ENCODE measurements at regions not wholly inside any gene's neighbourhood (a gene's known extent, or its start where the extent isn't known, plus 50 kb on each side); places are given as distances from the start of the nearest gene placed in this dataset.

- Histone ChIP-seq H3K4me3 (no peak overlapping the region), H3K4me1 (no peaks in the 10 kb centered on the region), H3K27me3 (no peaks in the 10 kb centered on the region), H3K27ac (no peak overlapping the region), H3K9me3 (peaks cover 0 to 8% (median 0%) of the 10 kb centered on the region in 12 donors), H3K36me3 (no peaks in the 10 kb centered on the region)
- DNase-seq = no peak
- no peak for ATAC-seq
- WGBS, 4 donors = 64 to 77% (median 66%) methylated on average over 2 of the region's 2 CpGs
- intact Hi-C loops (cut with DNase I) = no loop called here
- TF ChIP-seq POLR2A (IDR thresholded peaks at IDR 0.05) = no peak
- TF ChIP-seq, protein P1, sequence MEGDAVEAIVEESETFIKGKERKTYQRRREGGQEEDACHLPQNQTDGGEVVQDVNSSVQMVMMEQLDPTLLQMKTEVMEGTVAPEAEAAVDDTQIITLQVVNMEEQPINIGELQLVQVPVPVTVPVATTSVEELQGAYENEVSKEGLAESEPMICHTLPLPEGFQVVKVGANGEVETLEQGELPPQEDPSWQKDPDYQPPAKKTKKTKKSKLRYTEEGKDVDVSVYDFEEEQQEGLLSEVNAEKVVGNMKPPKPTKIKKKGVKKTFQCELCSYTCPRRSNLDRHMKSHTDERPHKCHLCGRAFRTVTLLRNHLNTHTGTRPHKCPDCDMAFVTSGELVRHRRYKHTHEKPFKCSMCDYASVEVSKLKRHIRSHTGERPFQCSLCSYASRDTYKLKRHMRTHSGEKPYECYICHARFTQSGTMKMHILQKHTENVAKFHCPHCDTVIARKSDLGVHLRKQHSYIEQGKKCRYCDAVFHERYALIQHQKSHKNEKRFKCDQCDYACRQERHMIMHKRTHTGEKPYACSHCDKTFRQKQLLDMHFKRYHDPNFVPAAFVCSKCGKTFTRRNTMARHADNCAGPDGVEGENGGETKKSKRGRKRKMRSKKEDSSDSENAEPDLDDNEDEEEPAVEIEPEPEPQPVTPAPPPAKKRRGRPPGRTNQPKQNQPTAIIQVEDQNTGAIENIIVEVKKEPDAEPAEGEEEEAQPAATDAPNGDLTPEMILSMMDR (IDR thresholded peaks at IDR 0.05) = no peak
Measured at GRCh38 chr5:175032013-175032412, 307.6 kb downstream of the MSX2 start.

DNA sequence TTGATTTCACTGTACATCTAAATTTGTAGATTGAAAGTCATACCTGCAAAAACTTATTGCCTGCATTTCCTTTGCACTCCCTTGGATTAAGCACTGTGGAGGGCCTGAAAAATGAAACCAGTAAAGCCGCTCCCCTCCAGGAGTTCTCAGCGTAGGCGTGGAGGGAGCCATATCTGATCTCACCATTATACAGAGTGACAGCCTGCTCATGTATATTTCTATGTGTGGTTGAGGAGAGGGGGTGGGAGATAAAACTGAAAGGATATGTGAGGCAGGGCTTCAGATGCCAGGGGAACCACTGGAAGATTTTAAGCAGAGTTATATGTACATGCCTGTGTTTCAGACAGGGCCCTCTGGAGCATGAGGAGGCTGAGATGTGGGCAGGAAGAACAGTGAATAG lies 303.0 kb downstream of the MSX2 start:
- WGBS, 4 donors = 65 to 75% (median 71%) methylated on average over 3 of the region's 3 CpGs
- TF ChIP-seq POLR2A (IDR thresholded peaks at IDR 0.05) = no peak
- TF ChIP-seq, protein P1 (IDR thresholded peaks at IDR 0.05) = no peak
- Histone ChIP-seq H3K9me3 (peaks cover 0 to 13% (median 0%) of the 10 kb centered on the region in 12 donors), H3K4me3 (no peak overlapping the region), H3K27me3 (no peaks in the 10 kb centered on the region), H3K27ac (no peak overlapping the region), H3K36me3 (no peaks in the 10 kb centered on the region), H3K4me1 (no peaks in the 10 kb centered on the region)
- intact Hi-C loops (cut with DNase I) = no loop called here
- DNase-seq = no peak
- no peak for ATAC-seq

DNA sequence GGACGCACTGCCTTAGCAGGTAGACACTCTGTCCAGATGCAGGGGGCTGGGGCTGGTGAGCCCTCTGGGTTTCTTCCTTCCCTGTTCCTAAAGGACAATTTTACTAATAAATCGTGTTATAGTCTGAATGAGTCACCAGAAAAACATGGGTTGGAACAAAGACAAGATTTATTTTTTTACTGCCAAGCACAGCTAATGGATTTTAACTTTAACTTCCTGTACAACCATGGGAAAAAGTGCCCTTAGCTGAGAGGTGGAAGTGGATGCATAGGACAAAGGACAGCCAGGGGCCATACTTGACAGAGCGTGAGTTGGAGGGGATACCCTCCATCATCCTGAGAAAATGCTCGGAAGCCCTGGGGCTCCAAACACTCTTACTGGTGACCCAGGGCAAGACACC lies 300.7 kb downstream of the MSX2 start:
- 69 to 80% (median 72%) methylated on average over 4 of the region's 4 CpGs for WGBS, 4 donors
- Histone ChIP-seq H3K4me1 (no peaks in the 10 kb centered on the region), H3K9me3 (peaks cover 0 to 13% (median 0%) of the 10 kb centered on the region in 12 donors), H3K4me3 (no peak overlapping the region), H3K27me3 (no peaks in the 10 kb centered on the region), H3K36me3 (no peaks in the 10 kb centered on the region), H3K27ac (no peak overlapping the region)
- intact Hi-C loops (cut with DNase I) = no loop called here
- DNase-seq = no peak
- ATAC-seq = no peak
- no peak for TF ChIP-seq POLR2A (IDR thresholded peaks at IDR 0.05)
- TF ChIP-seq, protein P1 (IDR thresholded peaks at IDR 0.05) = no peak

GRCh38 chr5:175021841-175022625 lies 297.7 kb downstream of the MSX2 start:
- no peaks in the 10 kb centered on the region for H3K4me1 ChIP-seq
- H3K27ac ChIP-seq = no peak overlapping the region
- ATAC-seq = no peak
- no peaks in the 10 kb centered on the region for H3K36me3 ChIP-seq
- no peak overlapping the region for H3K4me3 ChIP-seq
- no peak for DNase-seq
- H3K9me3 ChIP-seq = peaks cover 0 to 13% (median 0%) of the 10 kb centered on the region in 12 donors
- WGBS, 4 donors = 43 to 57% (median 46%) methylated on average over 8 of the region's 8 CpGs
- H3K27me3 ChIP-seq = no peaks in the 10 kb centered on the region
- intact Hi-C loops (cut with DNase I) = no loop called here
- TF ChIP-seq, protein P1 (IDR thresholded peaks at IDR 0.05) = no peak
- TF ChIP-seq POLR2A (IDR thresholded peaks at IDR 0.05) = no peak

Data from heart left ventricle (tissue), 16 donors.